Superior temporal gyrus (tissue), 1 donor: ENCODE measurements at regions not wholly inside any gene's neighbourhood (a gene's known extent, or its start where the extent isn't known, plus 50 kb on each side); places are given as distances from the start of the nearest gene placed in this dataset.

Experiments
- DNase-seq: peaks from one replicate; pipeline ENCODE4 v3.0.0-alpha.2; 2016; ENCODE audit errors: extremely low spot score

- no peak for DNase-seq
Measured at GRCh38 chr16:73823205-73823849, 473.3 kb upstream of the PSMD7 start.

GRCh38 chr16:73817526-73818324 is 478.9 kb upstream of the PSMD7 start:
- DNase-seq, result no peak

- no peak for DNase-seq
Measured at GRCh38 chr16:73813527-73813926, 483.1 kb upstream of the PSMD7 start.

GRCh38 chr16:73804456-73804855 is 492.2 kb upstream of the PSMD7 start:
- DNase-seq, result no peak

- no peak for DNase-seq
Measured at GRCh38 chr16:73798471-73798870, 498.1 kb upstream of the PSMD7 start.

- no peak for DNase-seq
Measured at GRCh38 chr16:73797115-73797514, 499.5 kb upstream of the PSMD7 start.

- no peak for DNase-seq
Measured at GRCh38 chr16:73796241-73796640, 500.4 kb upstream of the PSMD7 start.

- DNase-seq, result no peak
Measured at GRCh38 chr16:73794994-73795393, 501.6 kb upstream of the PSMD7 start.

GRCh38 chr16:73793871-73794437 is 502.7 kb upstream of the PSMD7 start:
- no peak for DNase-seq

- DNase-seq, result no peak
Measured at GRCh38 chr16:73793260-73793659, 503.4 kb upstream of the PSMD7 start.

GRCh38 chr16:73792199-73793020 is 504.2 kb upstream of the PSMD7 start:
- no peak for DNase-seq

- DNase-seq, result no peak
Measured at GRCh38 chr16:73781297-73781696, 515.3 kb upstream of the PSMD7 start.

- no peak for DNase-seq
Measured at GRCh38 chr16:73778887-73779286, 517.7 kb upstream of the PSMD7 start.

GRCh38 chr16:73775841-73776388 is 520.7 kb upstream of the PSMD7 start:
- no peak for DNase-seq

- no peak for DNase-seq
Measured at GRCh38 chr16:73771196-73772064, 525.2 kb upstream of the PSMD7 start.

GRCh38 chr16:73768786-73769203 is 527.8 kb upstream of the PSMD7 start:
- no peak for DNase-seq

GRCh38 chr16:73764321-73764720 is 532.3 kb upstream of the PSMD7 start:
- DNase-seq, result no peak

- DNase-seq, result no peak
Measured at GRCh38 chr16:73756289-73757178, 540.1 kb upstream of the PSMD7 start.

- DNase-seq, result no peak
Measured at GRCh38 chr16:73753931-73754330, 542.7 kb upstream of the PSMD7 start.

GRCh38 chr16:73750639-73751038 is 546.0 kb upstream of the PSMD7 start:
- DNase-seq, result no peak
